ENCODE measurements at regions not wholly inside any gene's neighbourhood (a gene's known extent, or its start where the extent isn't known, plus 50 kb on each side); places are given as distances from the start of the nearest gene placed in this dataset.

DNA sequence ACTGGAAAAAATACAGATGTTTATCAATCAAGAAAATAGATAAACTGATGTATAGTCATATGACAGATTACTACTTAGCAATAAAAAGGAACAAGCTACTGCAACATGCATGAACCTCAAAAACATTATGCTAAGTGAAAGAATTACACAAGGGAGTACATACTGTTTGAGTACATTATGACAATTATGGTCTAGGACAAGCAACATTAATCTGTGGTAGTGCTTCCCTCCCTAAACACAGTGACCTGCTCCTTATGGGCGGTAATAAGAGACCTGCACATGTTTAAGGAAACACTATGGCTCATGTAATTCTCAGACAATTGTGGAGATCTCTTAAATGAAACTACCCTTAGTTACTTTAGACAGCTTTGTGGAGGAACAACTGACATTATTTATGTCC, 421.2 kb upstream of the FBXO33 start:
- TF ChIP-seq ZNF274 (IDR thresholded peaks at IDR 0.05; ENCODE audit: low read depth, low read length) (no peak), YY1 (IDR thresholded peaks at IDR 0.05; ENCODE audit: insufficient read depth, insufficient read length) (no peak)
